CD4-positive, alpha-beta T cell treated with Interleukin-4 for 1 hour (primary cell): ENCODE measurements at regions not wholly inside any gene's neighbourhood (a gene's known extent, or its start where the extent isn't known, plus 50 kb on each side); places are given as distances from the start of the nearest gene placed in this dataset.

Experiments
- DNase-seq, 2 donors: peaks; one replicate each; pipeline ENCODE4 v3.0.0-alpha.2; 2020 to 2022

DNA sequence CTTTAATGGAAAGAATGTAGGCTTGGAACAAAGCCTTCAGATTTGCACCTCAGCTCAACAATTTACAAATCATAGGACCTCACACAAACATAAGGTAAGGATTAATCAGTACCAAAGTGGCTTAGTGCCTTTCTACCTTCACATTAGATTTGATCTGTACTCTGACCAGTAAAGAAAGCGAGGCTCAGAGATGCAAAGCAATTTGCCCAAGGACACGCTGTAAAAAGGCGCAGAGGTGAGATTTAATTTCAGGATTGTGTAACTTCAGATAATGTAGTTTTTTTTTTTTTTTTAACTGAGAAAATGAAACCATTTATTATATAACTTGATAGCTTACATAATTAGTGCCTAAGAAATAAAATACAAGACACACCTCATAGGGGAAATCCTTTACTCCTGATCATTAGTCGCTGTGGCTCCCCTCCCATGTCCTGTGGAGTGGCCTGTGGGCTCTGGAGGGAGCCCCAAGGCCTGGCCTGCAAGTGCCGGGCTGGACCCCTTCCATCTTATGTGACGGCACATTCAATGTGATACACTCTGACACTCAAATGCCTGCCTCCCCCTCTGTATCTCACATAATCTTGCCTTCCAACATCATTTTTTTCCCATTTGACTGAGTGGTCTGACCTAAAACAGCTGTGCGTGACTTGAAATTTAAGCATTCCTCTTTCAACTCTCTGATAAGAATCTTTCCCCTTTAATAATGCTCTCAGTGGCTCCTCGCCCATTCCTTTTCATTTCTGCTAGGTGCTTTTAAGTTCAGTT lies 426.5 kb upstream of the DAB1 start:
- no peak for DNase-seq

DNA sequence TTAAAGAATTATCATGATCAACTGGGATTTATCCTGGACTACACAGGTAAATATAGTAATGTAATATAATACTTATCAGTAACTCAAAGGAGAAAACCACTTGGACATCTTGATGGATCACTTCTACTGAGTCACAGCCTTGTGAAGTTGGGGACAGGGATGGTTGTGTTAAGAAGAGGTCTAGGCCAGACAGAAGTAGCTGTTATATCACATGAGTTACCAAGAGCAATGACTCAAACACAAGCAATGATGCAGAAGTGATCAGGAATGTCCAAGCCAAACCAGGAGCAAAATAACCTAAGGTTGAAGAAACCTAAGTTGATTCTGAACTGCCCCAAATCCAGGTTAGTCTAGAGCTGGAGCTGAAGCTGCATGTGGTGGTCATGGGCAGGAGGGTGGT lies 424.5 kb upstream of the DAB1 start:
- DNase-seq, result no peak

DNA sequence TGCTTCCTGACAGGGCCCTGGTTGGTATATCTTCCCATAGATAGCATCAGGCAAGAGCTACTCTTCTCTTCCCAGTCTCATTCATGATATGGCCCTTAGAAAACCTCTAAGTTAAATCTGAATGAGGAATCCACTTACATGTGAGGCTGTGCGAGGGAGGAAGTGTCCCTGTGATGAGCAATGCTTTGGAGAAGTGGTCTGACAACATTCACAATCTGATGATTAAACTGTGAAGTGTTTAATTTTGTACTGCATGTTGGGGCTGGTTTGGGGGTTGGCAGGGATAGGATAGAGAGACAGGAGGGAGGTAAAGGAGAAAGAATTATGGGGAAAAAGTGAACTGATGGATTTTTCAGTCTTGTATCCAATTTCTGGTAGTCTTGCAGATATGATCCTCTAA lies 421.2 kb upstream of the DAB1 start:
- DNase-seq, result no peak

DNA sequence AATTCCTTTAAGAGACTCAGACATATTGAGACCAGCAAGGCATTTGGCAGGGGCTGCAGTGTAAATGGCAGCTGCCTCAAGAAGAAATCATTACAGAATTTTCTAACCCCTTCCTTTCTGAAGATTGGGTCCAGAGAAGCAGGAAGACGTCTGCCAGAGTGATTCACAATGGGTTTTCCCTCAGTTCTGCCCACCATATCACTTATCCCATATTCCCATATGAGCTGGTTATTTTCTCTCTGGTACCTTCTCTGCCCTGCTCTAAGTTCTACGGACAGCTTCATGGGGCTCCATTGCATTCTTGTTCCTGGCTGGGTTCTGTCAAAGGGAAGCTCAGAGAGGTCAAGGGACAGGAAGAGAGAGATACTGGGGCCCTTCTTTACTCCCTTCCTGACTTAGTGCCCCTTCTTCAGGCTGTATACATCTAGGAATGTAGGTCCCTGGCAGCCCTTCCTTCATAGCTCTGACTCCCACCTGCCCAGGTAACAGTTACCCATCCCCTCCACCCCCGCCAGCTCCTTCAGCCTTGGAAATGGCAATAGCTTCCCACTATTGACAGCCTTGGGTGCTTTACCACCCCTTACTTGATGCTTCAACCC lies 420.6 kb upstream of the DAB1 start:
- DNase-seq, result no peak

DNA sequence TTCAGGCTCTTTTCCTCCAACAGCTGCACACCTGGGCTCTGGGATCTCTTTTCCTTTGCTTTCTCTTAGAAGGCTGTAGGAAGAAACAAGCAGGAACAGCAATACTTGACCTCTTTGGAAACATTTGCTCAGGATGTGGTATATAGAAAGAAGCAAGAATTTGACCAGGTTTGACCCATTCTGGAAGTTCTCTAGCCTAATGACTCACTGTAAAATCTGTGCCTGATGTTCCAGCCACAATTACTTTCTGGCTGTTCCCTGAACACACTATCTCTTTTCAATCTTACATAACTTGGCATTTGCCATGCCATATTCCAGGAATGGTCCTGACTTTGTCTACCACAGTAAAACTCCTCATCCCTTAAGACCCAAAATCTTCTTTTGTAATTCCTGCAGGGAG lies 419.9 kb upstream of the DAB1 start:
- DNase-seq, result no peak

DNA sequence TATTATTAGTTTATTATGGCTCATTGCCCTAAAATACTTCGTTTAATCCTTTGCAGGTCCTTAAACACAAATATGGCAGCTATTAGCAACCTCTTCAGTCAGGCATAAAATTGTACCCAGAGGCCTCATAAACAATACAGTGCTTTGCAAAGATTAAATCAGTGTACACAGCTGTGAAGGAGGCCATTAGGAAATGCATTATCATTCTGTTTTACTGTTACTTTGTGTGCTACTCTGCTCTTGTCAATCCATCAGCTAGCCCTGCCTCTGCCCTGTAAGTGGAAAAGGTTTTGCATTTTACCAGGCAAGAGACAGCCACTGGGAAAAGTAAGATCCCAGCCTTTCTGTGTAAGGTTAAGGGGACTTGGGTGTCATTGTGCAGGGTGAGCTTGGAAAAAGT lies 415.7 kb upstream of the DAB1 start:
- DNase-seq, result no peak

DNA sequence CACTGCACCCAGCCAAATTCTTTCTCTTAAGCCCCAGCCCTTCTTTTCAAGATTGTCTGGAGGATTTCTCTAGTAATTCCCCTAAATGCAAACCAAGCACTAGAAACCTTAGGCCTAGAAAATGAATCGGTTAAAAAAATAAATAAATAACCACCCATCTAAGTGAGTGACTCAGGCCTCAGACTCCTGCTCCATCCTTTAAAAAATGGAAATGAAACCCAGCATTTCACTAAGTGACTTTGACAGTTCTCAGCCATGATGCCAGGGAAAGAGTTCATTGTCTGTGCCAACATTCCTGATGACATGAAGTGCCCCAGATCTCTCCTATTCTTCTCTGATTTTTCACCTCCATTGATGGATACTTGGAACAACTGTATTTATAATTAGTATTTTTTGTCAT lies 415.2 kb upstream of the DAB1 start:
- no peak for DNase-seq

DNA sequence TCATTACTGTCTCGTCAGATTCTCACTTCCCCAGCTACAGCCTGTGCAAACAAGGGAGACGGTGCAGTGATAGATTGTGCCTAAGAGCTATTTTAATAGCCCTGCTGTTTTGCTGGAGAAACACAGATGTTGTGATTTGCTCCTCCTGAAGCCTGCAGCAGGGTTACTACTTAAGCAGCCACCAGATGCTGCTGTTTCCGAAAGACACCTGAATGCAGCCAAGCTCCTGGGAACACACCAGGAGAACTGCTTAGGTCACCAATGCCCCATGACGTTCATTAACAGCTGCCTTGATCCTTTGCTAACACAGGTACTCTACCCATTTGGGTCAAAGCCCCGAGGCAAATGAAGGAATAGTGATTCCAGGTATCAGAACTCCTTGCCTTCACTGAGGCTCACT lies 411.8 kb upstream of the DAB1 start:
- DNase-seq, result no peak

DNA sequence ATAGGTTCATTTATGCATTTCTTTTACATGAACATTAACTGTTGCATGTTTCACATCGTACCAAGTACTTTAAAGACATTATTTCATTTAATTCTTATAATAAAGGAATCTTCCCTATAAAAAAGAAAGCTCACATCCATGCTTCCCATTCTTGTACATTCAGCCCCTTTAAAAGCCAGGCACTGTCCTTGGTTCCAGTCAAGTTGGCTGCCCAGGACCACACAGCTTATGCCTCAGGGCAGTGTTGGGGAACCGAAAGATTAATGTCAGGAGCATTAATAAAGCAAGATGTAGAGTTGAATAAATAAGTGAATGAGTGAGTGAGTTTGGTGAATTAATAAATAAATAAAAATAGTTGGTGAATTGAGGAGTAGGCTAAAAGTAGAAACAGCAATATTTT lies 409.4 kb upstream of the DAB1 start:
- no peak for DNase-seq

DNA sequence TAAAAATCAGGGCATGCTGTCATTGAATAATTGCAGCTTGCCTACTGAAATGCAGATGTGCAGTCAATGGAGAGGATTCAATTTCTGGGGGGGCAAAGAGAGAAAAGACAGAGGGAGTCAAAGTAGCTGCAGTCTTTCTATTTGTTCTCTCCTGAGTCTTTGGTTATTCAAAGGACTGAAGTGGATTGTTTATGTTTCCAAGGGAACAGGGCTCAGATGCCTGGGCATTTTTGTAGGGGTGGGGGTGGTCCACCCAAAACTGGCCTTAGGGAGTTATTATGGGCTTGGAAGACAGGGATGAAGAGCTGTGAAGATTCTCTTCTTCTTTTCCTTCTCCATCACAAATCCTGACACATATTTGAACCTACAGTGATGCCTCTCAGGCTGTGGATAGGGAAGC lies 408.8 kb upstream of the DAB1 start:
- no peak for DNase-seq

DNA sequence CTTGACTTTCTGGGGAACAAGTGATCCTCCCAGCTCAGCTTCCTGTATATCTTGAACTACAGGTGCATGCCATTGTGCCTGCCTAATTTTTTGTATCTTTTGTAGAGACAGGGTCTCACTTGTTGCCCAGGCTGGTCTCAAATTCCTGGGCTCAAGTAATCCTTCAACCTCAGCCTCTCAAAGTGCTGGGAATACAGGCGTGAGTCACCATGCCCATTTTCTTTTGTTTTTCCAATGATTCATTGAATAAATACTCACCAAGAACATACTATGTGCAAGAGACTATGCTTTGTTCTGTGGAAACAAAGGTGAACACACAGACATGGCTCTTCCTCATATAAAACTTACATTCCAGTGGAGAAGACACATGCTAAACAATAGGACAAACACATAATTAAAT lies 407.8 kb upstream of the DAB1 start:
- no peak for DNase-seq

DNA sequence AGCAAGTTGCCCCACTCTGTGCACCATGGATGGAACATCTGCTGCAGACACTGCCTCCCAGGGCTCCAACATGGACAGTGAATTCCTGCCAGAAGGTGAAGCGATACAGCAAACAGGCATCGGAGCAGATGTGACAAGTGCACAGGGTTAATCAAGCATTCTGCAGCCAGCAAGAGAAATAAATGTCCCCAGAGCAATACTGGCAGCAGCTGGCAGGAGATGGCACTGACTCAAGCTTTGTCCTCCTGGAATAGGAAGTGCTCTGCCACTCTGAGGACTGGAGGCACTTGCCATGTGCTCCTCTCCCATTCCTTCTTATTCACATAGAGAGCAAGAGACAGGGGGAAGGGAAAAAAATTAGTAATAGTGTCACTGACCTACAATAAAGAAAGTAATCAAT lies 402.7 kb upstream of the DAB1 start:
- no peak for DNase-seq

DNA sequence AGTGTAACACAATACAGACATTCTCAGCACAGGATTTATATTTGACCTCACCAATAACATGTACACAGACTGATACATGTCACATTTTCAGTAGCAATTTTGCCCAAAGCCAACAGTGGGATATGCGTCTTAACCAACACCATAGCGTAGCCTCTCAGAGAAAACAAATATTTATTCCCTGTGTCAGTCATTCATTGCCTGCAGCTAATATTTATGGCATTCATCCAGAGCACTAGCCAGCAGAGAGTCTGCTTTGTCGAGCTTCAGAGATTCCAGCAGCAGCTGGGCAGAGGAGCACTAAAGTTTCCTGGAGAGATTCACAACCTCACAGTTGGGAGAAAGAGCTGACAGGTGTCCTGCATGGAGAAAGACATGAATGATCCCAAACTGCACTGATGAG lies 400.7 kb upstream of the DAB1 start:
- no peak for DNase-seq

DNA sequence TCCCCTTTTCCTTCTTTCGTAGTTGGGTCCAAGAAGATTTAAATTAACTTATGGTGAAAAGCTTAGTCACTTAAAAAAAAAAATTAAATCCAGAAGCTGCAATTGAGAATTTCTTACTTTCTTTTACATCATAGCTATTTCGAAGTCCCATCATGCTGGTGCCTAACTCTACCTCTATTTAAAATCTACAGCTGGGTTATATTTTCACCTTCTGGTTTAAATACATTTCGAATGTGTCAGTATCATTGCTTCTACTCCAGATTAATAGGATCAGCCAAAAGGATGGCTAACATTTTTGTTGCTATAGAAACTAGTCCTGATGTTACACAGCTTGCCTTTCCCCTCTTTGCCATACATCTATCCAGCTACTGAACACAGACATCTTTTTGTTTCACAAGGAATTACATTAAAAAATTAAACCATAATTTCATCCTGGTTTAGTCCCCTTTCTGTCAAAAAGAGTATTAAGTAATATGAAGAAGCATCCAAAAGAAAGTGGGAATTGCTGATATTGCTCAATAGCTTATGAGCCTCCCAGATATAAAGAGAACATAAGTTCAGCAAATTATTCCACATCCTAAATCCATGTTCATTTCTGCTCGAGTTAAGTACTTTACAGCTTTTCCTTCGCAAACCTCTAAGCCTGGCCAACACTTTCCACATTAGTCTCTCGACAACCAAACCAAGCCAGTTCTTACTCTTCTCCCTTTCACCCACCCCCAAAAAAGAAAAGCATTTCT lies 396.7 kb upstream of the DAB1 start:
- no peak for DNase-seq

DNA sequence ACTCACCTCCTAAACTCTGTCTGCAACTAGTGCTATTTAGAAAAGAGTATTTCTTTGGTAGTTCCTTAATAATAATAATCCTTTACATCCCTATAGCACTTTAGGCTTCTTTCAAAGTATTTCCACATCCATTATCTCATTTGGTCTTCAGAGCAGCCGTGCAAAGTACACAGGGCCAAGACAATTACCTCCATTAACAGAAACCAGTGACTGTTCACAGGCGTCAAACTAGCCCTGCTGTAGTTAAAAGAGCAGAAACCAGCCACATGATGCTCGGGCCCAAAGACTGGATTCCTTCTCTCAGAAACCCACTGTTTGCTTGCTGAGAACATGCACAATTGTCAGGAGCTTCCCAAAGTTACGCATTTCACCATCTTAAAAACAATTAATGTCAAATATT lies 396.0 kb upstream of the DAB1 start:
- DNase-seq, result no peak

DNA sequence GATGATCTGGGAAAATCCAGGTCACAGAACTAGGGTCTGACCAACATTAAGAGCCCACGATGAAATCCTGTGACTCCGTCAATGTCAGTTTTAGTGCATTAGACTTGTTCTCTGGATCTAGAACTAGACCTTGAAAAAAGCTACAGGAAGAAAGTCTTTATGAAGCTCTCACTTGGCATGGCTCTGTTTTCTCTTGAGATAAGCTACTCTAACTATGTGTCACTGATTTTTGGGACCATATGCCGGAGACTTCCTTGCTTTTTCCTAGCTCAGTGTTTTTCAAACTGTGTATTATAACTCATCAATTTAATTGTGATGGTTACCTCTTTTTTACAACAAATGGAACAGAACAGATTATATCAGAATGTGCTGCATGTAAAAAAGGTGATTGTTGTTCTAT lies 379.7 kb upstream of the DAB1 start:
- DNase-seq, result no peak

DNA sequence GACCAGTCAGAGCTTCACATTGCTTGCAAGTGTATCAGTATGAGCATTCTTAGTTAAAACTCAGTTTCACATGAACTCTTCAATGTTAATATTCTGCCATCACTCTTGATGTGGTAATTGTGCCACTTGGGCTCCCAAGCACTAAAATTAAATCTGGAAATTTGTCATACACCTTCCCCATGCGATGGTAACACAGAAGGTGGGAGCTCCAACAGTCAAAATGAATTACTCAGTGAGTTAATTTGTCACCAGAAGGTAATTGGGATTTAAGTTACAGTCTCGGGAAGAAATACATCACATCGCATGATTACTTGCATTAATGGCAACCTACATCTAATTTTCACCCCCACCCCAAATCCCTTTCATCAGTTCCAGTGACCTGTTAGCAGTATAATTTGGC lies 376.5 kb upstream of the DAB1 start:
- no peak for DNase-seq

DNA sequence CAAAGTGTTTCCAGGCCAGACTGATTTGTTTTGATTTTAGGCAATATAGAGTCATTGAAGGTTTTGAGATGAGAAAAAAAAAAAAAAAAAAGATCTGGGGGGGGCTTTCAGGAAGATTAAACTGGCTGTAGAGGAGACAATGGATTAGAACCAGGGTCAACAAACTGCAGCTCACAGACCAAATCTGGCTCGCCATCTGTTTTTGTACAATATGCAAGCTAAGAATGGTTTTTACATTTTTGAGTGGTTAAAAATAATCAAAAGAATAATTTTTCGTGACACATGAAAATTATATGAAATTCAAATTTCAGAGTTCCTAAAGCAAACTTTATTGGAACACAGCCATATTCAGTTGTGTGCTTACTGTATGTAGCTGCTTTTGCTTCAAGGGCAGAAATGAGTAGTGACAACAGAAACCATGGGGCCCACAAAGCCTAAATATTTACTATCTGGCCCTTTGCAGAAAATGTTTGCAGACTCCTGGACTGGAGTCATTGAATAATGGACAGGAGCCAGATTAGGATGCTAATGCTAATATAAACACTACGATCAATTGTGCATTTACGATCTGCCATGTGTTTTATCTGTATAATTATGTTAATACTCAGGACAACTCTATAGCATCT lies 375.7 kb upstream of the DAB1 start:
- DNase-seq, result no peak

DNA sequence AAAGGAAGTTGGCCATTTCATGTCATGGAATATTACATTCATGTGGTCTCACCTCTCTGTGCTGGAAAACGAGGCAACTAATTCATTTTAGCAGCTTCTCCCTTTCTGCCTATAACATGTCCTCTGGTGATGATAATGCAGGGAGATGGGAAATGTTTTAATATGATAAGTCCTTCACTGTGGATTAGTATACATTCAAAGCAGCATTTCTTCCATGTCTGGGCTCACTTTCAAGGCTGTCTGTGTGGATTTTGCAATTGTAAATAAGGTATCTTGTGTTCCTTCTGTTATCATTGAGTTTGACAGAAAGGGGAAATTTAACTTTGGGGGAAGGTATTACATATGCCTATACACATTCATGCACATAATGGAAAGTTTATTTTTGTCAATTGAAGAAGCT lies 374.7 kb upstream of the DAB1 start:
- DNase-seq, result no peak

DNA sequence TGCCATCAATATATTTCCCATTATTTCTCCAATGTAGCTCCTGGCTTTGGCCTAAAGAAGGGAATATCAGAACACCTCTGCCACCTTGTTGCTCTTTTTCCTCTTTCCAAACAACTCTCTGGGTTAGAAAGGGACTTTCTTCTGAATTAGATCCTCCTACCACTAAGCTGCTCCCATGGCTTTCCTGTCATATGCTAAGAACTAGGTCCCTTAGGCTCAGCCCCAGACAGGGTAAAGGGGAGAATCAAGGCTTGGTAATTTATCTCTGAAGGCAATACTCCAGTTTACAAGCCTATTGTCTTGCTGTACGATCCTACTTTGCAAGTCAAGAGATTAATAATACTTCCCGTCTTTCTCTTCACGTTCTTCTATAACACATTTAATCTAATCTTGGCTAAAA lies 373.2 kb upstream of the DAB1 start:
- DNase-seq, result no peak

DNA sequence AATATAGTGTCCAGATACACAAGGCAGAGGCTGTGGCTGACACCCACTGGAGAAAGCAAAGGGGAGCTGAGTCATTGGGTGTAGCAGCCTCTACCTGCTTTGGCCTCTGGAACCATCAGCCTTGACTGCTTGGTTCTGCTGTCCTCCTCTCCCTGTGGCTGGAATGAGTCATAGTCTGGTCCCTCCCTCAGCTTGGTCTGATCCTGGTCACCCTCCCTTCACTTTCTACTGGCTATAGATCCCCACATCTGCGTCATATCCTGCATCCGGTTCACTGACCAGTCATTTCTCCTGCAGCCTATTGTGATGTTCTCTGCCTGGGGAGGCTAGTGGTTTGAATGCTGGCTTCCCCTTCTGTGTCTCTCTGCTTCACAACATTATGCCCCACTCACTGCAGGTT lies 372.8 kb upstream of the DAB1 start:
- no peak for DNase-seq

DNA sequence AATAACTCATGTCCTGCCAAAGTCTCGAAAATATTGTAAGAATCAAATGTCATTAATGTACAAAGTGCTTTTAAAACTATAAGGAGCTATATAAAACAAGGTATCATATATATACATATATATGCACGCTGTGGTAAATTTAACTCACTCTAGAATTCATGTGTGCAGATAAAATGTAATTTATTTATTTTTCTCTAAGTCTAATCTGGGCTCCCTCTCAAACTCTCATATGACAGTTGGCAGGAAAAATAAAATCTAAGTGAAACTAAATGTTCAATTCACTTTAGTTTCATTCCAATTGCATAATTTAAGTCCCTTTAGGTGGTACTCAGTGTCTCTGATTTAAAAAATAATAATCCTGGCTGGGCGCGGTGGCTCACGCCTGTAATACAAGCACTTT lies 372.0 kb upstream of the DAB1 start:
- DNase-seq, result no peak

DNA sequence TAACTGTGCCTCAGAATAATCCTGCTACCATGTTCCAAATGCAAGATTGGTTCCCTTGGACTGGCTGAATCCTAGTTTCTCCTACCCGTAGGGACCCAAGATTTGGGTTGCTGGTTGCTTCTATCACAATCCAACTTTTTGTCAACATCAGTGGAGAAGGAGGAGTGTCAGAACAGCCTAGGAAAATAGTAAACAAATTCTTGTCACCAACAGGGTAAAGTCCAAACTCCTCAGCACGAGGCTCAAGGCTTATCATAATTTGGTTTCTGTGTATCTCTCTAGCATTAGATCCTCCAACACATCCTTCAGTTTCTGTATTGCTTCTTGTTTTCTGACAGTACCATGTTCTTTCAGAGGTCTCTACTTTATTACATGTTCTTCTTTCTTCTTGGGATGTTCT lies 370.2 kb upstream of the DAB1 start:
- DNase-seq, result no peak

DNA sequence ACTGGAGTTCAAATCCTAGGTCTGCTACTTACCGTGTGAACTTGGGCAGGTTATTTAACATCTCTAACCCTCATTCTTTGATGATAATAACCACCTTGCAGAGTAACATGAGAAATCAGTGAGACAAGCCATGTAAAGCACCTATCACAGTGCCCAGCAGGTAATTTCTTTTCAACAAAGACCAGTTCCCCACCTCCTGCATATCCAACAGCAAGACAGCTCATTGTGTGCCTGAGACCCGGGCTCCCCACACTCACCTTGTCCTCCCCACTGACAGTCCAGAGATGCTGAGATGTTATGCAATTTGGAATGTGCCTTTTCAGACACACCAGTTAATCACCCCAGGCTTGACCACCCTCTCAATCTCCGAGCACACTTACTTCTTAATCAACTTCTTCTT lies 367.6 kb upstream of the DAB1 start:
- no peak for DNase-seq
